ENCODE measurements at regions not wholly inside any gene's neighbourhood (a gene's known extent, or its start where the extent isn't known, plus 50 kb on each side); places are given as distances from the start of the nearest gene placed in this dataset.

GRCh38 chr11:71139516-71140205 lies 112.7 kb downstream of the SHANK2 start:
- no peak for TF ChIP-seq CTCF (IDR thresholded peaks at IDR 0.05)
- TF ChIP-seq POLR2A (IDR thresholded peaks at IDR 0.05) = no peak
